HT1080 (cell line): ENCODE measurements at regions not wholly inside any gene's neighbourhood (a gene's known extent, or its start where the extent isn't known, plus 50 kb on each side); places are given as distances from the start of the nearest gene placed in this dataset.

ENCODE experiments used
- DNase-seq: peaks from one replicate; pipeline ENCODE4 v3.0.0-alpha.2; 2015; ENCODE audit warnings: low read depth

DNA sequence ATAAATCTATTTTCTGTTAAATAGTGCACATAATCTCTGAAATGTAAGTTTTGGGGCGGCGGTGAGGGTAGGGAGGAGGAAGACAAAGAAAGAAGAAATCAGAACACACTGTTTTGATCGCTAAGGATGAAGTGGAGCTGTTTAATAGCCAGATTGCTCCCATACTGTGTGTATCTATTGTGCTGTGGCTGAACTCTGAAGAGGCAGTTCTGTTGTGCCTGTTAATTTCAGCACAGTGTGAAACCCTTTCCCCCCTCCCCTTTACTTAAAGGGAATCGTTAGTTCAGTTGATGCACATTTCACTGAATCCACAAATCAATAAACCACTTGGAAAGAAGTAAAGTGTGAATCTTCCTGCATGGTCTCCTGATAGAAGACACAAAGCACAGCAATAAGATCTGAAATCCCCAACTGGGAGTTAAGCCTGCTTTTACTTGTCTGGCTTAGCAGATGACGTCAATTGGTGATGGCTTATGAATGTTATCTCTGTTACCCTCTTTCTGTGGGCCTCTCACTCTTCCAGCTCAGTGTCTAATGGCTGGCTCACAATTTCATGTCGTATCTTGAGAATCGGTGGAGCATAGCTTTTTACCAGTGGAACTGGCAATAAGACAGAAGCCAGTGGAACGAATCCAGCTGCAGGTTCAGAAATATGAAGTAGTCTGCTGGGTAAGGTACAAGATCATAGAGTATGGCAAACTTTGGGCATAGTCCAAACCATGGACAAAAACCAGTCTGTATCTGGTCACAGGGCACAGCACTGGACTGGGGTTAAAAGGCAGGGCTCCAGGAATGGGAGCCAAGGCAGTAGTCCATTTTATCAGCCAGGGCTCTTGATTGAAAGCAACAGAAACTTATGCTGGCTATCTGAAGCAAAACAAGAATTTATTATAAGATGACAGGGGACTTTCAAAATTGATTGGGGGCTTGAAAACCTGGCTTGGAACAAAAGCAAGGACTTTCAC, 413.5 kb upstream of the SEL1L start:
- no peak for DNase-seq

DNA sequence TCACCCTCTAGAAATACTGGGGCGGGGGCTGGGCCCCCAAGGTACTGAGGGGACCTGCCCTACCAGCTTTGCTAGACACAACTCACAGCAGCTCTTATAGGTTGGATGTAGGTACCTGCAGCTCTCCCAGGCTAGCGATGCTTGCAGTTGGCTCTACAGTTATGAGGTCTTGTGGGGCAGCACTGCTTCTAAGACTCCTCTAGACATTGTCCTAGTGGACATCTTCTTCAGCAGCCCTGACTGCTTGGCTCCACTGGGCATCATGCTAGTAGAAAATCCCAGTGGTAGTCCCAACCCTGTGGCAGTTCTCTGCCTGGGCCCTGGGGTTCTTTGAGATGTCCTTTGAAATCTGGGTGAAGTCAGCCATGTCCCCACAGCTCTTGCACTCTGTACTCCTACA, 419.3 kb upstream of the SEL1L start:
- DNase-seq, result no peak

DNA sequence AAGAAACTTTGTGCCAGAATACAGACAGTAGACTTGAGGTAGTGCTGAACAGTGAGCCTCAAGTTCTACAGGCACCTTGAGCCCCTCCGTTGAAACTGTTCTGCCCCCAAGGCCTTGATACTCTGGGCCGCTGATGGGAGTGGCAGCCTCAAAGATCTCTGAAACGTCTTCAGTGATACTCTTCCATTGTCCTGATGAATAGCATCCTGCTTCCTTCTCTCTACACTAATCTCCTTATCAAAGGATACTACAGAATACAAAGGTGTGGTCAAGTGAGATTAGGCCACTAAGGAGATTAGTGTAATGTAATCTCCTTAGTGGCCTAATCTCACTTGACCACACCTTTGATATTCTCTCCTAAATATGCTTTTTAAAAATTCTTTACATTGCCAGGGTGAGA, 419.8 kb upstream of the SEL1L start:
- DNase-seq, result no peak

DNA sequence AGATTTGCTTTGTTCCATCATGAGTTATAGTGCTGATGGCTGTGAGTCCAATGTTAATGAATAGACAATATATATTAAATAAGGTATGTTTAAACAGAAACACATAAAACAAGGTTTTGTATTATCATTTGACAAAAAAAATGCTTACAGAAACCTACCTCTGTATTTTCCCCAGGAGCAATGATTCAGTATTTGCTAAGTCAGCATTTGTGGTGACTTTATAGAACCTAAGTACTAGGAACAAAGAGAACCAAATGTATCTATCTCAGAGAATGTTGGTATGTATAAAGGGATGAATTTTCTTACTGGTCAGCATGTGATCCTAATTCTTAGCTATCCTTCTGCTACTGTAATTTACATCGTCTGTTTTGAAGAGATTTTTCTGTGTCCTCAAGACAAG, 421.5 kb upstream of the SEL1L start:
- no peak for DNase-seq

DNA sequence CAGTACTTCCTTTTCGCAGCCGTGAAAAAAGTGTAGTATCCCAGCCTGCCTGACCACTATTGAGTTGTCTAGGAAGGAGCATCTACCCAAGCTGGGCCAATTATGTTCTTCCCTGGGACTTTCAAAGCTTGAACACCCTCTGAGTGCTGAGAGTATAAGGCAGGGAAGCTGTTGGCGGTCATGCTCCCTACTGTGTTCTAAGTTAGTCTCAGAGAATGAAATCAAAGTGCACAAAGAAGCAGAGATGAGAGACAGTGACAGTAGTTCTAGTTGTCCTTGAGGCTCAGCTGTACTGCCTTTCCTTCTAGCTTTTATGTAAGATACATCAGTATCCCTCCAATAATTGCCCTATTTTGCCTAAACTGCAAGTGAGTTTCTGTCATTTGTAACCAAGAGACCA, 427.1 kb upstream of the SEL1L start:
- no peak for DNase-seq

DNA sequence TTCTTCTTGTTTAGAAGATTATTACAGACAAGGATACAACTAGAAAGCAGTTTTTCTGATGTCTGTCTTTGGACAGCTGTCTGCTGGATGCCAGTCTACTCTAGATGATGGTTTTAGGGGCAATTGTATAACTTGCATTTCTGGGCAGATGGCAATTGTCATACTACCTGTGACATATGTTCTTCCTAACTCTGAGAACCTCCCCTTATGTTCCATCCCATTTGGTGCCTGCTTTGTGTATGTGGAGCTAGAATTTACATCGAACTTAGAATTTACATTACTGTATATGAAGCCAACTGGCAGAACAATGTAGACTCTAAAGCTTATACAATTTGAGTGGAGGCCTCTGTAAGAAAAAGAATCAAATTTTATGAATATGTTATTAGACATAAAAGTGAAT, 430.2 kb upstream of the SEL1L start:
- no peak for DNase-seq

DNA sequence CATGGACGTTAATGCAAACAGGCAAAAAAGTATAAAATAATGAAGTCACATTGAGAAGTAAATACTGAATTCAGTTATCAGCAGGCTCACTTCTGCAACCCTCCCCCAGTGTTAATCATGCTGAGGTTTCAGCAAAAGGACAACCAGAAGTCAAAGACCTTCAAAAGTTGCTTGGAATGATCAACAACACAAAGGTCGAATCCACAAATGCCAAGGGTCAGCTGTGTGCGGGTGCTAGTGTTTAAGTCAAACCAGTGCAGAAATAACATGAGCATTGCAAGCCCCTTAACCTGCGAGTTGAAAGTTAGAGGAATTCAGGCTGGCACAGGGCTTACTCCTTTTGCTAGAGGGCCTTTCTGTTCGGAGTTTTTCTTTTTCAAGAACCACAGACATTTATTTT, 436.7 kb upstream of the SEL1L start:
- no peak for DNase-seq

DNA sequence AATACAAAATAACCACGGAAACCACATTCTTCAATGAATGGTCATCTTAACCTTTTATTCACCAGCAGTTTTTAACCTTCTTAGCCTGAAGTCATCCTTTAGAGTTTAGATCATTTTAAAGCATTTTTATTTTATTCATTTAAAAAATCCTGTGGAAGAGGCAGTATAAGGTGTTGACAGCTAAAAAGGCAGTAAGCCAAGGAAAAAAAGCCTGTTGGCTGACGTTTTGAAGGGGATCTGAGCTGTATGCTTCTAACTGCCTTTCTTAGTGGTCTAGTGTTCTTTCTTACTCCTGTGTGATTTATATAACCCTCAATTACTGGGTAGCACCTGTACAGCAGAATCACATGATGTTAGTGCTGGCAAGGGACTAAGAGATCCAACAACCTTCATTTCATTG, 438.3 kb upstream of the SEL1L start:
- no peak for DNase-seq

DNA sequence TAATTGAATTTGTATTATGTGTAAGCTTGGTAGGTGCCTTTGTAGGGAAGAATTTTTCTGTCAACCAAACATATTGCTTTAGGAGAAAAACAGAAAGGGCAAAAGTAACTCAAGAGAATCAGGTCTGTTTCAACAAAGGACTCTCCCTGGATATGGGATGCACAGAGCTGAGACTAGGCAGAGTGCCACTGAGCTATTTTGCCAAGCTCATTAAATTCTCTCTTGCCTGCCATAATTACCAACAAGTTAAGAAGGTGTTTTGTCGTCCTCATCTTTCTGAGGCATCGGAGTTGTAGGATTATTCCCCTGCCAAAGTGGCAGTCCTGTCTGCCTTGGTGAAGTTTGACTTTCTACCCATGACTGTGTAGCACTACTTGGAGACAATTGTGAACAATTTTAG, 438.9 kb upstream of the SEL1L start:
- no peak for DNase-seq

DNA sequence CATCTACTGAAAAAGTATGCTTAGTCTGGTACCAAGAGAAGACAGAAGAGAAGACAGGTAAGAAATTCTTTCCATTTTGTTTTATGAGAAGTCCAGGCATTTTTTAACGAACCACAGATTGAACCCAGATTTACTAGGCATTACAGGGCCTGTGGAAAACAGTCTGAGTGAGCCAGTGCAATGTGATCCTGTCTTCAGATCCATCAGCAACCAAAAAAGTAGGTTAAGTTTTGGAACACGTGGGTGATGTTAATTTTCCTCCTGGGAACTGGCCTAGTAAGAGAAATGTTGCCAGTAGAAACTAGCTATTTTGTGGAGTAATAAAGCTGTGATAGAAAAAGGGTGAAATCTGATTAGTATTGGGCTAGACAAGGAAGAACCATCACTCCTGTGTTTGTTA, 440.9 kb upstream of the SEL1L start:
- DNase-seq, result no peak

DNA sequence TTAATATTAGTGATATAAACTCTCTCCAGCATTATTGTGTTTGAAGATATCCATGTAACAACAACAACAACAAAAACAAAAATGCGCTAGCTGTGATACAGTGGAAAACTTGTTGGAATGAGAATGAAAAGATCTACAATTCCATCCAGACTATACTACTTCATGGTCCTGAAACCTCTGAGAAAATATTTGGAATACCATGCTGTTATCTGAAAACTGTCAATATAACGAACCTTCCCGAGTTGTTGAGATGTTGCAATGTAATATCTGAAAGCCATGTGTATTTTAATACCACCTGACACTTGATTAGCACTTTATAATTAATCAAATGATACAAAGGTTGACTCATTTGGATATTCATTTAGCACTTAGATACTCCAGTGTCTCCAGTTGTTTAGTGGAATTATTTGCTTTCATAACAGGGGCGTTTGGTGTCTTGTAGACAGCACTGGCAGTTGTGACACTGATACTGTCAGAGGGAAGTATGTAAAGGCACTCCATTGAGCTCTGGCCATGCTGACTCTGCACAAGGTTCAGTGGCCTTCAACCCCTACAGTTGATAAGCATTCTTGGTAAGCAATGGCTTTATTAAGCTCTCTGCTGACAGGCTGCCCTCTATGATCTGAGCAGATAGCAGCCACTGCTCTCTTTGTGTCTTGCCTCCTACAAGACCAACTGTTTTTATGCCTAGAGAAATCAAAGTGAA, 447.1 kb upstream of the SEL1L start:
- DNase-seq, result no peak

DNA sequence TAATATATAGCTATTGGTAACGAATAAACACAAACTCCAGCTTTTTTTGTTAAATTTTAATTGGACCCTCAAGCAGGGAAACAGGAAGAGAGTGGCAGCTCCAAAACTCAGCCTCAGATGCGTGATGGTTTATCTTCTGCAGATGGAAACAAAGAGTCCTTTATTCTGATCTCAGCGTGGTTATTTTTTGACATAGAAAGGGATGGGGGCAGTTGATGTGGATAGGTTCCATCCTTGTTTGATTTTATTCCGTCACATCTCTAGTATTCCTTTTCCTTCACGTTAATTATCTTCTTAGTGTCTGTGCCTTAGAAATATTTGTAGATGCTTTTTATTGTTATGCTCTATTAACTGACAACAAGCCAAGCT, 447.6 kb upstream of the SEL1L start:
- no peak for DNase-seq

DNA sequence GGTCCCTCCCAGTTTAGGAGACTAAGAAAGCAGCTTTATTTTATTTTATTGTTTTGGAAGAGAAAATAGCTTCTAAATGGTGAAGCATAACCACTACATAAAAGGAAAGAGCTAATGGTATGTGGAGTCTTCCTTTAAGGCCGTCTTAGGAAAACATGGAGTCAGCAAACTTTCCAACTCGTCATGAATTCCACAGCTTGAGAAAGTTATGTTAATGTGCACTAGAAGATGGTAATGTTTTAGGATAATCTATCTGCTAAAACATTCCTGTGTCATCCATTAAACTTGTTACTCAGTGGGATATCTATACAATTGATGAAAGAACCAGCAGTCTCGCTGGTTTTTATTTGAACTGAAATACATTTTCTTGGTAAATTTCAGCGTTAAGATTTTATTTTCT, 448.4 kb upstream of the SEL1L start:
- no peak for DNase-seq

DNA sequence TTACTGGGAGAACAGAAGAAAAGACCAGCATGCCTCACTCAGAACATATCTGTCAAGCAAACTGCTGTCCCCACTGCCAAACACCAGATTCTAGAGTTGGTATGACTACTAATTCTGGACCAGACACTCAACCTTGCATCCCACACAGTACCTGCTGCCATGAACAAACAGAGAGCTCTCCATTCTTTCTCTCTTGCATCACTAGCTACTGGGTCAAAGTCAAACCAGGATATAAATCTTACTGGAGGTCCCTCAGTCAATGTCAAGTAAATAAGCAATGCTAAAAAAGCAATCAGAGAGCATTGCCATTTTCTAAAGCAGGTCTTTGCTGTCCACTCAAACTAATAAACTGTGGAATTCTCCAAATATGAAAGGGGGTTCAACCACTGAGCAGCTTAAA, 452.4 kb upstream of the SEL1L start:
- no peak for DNase-seq

DNA sequence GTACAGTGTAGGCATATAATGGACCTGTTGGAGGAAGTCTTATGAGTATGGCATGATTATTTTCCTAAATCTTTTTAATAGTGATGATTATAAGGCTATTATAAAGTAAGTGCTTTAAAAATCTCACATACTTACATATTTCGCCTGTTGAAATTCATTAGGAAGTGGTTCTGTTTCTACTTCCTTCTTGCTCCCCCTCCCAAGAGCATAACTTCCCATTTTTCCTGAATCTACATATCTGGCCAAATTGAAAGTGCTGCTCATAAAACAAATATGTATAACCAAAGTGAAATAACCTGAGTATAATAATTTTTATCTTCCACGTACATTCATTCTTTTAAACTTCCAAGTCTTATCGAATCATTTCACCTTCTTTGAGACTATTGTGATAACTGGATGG, 455.6 kb upstream of the SEL1L start:
- DNase-seq, result no peak

DNA sequence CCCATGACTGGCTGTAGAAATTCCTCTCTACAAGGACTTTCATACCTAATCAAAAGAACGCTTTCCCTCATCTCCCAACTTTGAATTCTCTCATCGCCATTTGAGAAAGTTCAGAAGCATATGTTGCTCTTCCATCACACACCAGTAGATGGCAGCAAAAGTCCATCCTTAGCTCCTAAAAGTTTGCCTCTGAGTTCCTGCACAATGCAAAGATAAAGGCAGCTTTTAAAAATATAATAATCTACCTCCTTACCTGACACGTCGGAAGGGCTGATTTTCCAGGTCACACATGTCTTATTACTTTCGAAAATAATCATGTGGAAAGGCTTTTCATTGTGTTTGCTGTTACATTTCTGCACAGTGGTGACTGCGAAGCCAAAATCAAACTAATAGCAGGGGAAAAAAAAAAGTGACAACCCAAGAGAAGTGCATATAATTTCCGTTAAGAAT, 456.7 kb upstream of the SEL1L start:
- peak; percentile 20 for DNase-seq

DNA sequence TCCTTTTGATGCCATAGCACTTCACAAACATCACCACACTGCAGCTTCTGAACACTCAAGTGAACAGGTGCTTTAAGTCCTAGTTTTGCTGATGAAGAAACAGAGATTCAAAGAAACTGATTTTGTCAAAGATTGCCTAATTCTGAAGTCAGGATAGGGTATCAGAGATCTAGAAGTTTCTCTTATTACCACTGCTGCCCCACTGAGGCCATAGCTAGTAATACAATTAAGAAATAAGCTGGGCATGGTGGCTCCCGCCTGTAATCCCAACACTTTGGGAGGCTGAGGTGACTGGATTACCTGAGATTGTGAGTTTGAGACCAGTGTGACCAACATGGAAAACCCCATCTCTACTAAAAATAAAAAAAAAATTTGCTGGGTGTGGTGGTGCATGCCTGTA, 458.3 kb upstream of the SEL1L start:
- no peak for DNase-seq

DNA sequence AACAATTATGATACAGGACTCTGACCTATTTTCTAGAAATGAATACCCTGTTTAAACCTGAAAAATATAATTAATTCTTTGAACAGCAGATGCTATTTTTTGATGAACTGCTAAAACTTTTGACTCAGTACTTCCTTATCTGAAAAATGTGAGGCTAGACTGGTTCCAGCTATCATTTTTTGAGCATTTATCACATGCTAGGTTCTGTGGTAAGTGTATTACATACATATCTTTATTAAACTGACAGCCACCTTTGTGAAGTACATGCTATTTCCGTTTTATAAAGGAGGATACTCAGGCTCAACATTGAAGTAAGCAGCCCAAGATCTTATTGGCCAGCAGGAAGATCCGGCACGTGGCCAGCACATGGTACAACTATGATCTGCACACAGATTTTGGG, 459.8 kb upstream of the SEL1L start:
- DNase-seq, result no peak

DNA sequence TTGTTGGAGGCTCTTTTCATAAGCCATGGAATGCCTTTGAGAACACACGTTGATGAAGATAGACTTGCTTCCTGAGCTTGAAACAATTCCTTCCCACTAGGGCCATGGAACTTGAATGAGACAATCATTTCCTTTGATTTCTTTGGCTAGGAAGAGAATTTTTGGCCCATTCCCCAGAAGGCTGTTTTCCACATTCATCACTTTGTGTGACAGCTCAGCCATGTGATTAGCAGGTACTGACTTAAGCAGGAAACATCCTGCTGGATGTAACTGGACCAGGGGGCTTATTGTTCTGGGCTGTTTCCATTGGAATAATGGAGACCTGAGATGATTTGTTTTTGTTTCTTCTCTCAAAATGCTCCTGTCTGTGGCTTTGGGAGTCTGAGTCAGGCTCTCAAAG, 469.8 kb upstream of the SEL1L start:
- DNase-seq, result no peak

DNA sequence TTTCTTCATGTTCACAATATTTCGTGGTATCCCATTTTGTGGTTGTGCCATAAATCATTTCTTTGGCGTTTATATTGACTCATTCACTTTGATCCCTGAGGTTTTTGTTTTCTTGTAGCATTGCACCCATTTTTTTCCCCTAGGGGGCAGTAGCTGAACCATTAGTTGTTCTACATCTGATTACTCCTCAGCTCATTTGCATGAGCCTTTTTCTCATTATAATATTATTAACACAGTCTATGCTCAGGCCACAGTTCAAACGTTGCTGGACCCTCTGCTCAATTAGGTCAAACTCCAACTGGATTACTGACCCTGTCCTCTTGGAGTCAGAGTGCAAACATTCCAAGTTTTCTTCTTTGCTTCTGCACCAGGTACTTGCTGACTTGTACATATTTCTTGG, 475.4 kb upstream of the SEL1L start:
- peak; percentile 5 for DNase-seq

DNA sequence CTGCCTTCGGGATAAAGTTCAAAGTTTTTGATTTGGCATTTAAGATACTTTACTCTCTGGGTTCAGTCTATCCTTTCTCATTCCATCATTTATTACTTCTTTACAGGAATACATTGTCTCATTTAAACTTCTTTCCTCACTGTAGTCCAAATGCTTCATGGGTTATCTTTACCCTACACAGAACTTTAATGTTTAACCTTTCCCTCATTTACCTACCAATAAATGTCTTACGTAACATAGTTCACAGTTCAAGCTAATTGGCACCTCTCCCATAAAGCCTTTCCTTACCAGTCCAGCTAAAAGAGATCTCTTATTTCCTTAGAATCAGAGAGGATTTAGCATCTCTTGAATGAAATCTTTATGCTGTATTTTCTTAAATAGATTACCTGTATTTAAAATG, 476.3 kb upstream of the SEL1L start:
- DNase-seq, result no peak

DNA sequence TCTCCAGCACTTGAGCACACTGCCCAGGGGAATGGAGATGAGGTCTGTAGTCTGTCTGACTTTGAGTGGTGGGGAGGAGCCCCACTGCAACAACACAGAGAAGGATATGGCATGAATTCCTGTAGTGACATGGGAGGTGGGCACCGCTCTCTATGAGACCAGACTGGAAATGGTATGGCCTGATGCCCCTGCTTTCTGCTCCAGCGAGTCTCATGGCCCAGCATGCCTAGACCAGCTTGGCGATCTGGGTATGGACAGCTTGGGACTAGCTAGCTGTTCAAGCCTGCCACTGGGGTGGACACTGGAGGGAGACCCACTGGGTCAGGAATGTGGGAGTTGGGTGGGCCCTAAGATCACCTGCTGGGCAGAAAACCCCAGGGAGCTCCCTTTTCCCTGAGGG, 477.8 kb upstream of the SEL1L start:
- no peak for DNase-seq

DNA sequence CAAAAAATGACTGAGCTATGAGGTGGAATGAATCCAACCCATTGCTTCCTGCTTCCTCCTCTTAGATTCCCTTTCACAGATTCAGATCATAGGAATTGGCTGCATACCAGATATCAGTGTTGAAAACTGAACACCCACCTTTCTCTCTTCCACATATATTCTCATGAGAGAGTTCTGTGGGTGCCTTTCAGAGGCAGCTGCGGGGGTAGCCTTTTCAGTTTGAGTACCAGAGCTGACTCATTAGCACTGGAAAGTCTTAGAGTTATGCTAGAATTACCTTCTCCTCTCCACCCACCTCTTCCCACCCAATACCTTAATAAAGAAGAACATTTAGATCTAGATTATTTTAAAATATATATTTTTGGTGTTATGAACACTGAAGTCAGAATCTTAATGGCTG, 495.4 kb upstream of the SEL1L start:
- DNase-seq, result no peak
